H9 (cell line): ENCODE measurements at regions not wholly inside any gene's neighbourhood (a gene's known extent, or its start where the extent isn't known, plus 50 kb on each side); places are given as distances from the start of the nearest gene placed in this dataset.
A peak's percentile ranks its signal among the peaks of the same experiment; 100 is the strongest.

Source experiments
- DNase-seq: peaks from one replicate; pipeline ENCODE4 v3.0.0-alpha.2; 2017
- H2AFZ ChIP-seq: one replicate; pipeline ENCODE4 v1.6.1; 2013; ENCODE audit warnings: mild to moderate bottlenecking, low read length, control low read depth, moderate library complexity
- H2AK5ac ChIP-seq: 2 replicates; pipeline ENCODE4 v1.6.1; 2013; ENCODE audit warnings: low read length, control low read depth, mixed read lengths; ENCODE audit not compliant: insufficient read length
- H2BK120ac ChIP-seq: one replicate; pipeline ENCODE4 v1.6.1; 2013; ENCODE audit warnings: low read depth, mild to moderate bottlenecking, low read length, control low read depth, inconsistent platforms; ENCODE audit not compliant: poor library complexity, severe bottlenecking
- H2BK12ac ChIP-seq: 2 replicates; pipeline ENCODE4 v1.6.1; 2013; ENCODE audit warnings: low read length, control low read depth, mixed read lengths, low read depth; ENCODE audit not compliant: insufficient read length
- H2BK15ac ChIP-seq: 2 replicates; pipeline ENCODE4 v1.6.1; 2013; ENCODE audit warnings: low read depth, low read length, control low read depth
- H2BK20ac ChIP-seq: one replicate; pipeline ENCODE4 v1.6.1; 2013; ENCODE audit warnings: low read depth, mild to moderate bottlenecking, low read length, control low read depth, inconsistent platforms; ENCODE audit not compliant: poor library complexity, severe bottlenecking
- H2BK5ac ChIP-seq: 2 replicates; pipeline ENCODE4 v1.6.1; 2013; ENCODE audit warnings: low read length, control low read depth, mixed read lengths; ENCODE audit not compliant: insufficient read length
- H3K14ac ChIP-seq: 2 replicates; pipeline ENCODE4 v1.6.1; 2013; ENCODE audit warnings: low read length, control low read depth; ENCODE audit not compliant: insufficient read depth
- H3K18ac ChIP-seq: 2 replicates; pipeline ENCODE4 v1.6.1; 2013; ENCODE audit warnings: low read depth, mild to moderate bottlenecking, mixed read lengths, low read length, control low read depth; ENCODE audit not compliant: insufficient read length
- H3K23ac ChIP-seq: 2 replicates; pipeline ENCODE4 v1.6.1; 2013; ENCODE audit warnings: low read length, control low read depth, mixed read lengths, low read depth; ENCODE audit not compliant: insufficient read length
- H3K23me2 ChIP-seq: 2 replicates; pipeline ENCODE4 v1.6.1; 2013; ENCODE audit warnings: low read depth, mild to moderate bottlenecking, mixed read lengths, low read length, control low read depth; ENCODE audit not compliant: insufficient read length, poor library complexity, severe bottlenecking
- H3K27ac ChIP-seq: 2 replicates; pipeline ENCODE4 v1.5.1; 2013; ENCODE audit warnings: low read length, control low read depth, mixed read lengths, low read depth; ENCODE audit not compliant: insufficient read length
- H3K27me3 ChIP-seq: 2 replicates; pipeline ENCODE4 v1.6.1; 2013; ENCODE audit warnings: low read length, control low read depth, inconsistent platforms; ENCODE audit not compliant: insufficient read depth
- H3K4ac ChIP-seq: 2 replicates; pipeline ENCODE4 v1.6.1; 2013; ENCODE audit warnings: low read depth, mild to moderate bottlenecking, control low read depth, inconsistent platforms, low read length, moderate library complexity
- H3K4me1 ChIP-seq: 2 replicates; pipeline ENCODE4 v1.6.1; 2013; ENCODE audit warnings: low read length, control low read depth, inconsistent platforms; ENCODE audit not compliant: insufficient read depth
- H3K4me2 ChIP-seq: 2 replicates; pipeline ENCODE4 v1.6.1; 2013; ENCODE audit warnings: low read length, control low read depth, mixed read lengths; ENCODE audit not compliant: insufficient read length, insufficient read depth
- H3K56ac ChIP-seq: 2 replicates; pipeline ENCODE4 v1.6.1; 2013; ENCODE audit warnings: low read depth, mild to moderate bottlenecking, mixed read lengths, low read length, control low read depth; ENCODE audit not compliant: insufficient read length
- H3K79me1 ChIP-seq: 2 replicates; pipeline ENCODE4 v1.6.1; 2013; ENCODE audit warnings: low read depth, mild to moderate bottlenecking, moderate library complexity, low read length, control low read depth, inconsistent platforms; ENCODE audit not compliant: insufficient read depth, poor library complexity, severe bottlenecking
- H3K79me2 ChIP-seq: 2 replicates; pipeline ENCODE4 v1.6.1; 2013; ENCODE audit warnings: low read length, control low read depth, inconsistent platforms; ENCODE audit not compliant: insufficient read depth
- H3K9ac ChIP-seq: 2 replicates; pipeline ENCODE4 v1.6.1; 2013; ENCODE audit warnings: low read length, control low read depth, mixed read lengths; ENCODE audit not compliant: insufficient read length; ENCODE audit errors: extremely low read depth
- H3K9me3 ChIP-seq: one replicate; pipeline ENCODE4 v1.6.1; 2013; ENCODE audit warnings: low read depth, low read length, inconsistent platforms; ENCODE audit not compliant: control insufficient read depth
- H3T11ph ChIP-seq: one replicate; pipeline ENCODE4 v1.6.1; 2013; ENCODE audit warnings: mild to moderate bottlenecking, low read length, control low read depth, inconsistent platforms
- H4K20me1 ChIP-seq: one replicate; pipeline ENCODE4 v1.6.1; 2013; ENCODE audit not compliant: control insufficient read depth, insufficient read length, insufficient read depth
- H4K5ac ChIP-seq: 2 replicates; pipeline ENCODE4 v1.6.1; 2013; ENCODE audit warnings: low read depth, mild to moderate bottlenecking, mixed read lengths, low read length, control low read depth; ENCODE audit not compliant: insufficient read length
- H4K8ac ChIP-seq: replicated peaks from 2 replicates; pipeline ENCODE4 v1.6.1; 2013; ENCODE audit warnings: low read length, control low read depth, mixed read lengths, low read depth; ENCODE audit not compliant: insufficient read length
- H4K91ac ChIP-seq: 2 replicates; pipeline ENCODE4 v1.6.1; 2013; ENCODE audit warnings: low read depth, mild to moderate bottlenecking, moderate library complexity, mixed read lengths, low read length, control low read depth; ENCODE audit not compliant: insufficient read length
- H3K27ac Mint-ChIP-seq, 3 experiments: 2 replicates in 2 of 3; 3 replicates in 1 of 3; pipeline ENCODE4 v1.8.0; 2020 to 2021; ENCODE audit warnings: mixed read lengths in 3 of 3, mild to moderate bottlenecking in 1 of 3, moderate library complexity in 1 of 3
- H3K27me3 Mint-ChIP-seq: 2 replicates; pipeline ENCODE4 v1.8.0; 2021; ENCODE audit warnings: low read depth, mild to moderate bottlenecking, moderate library complexity, mixed read lengths
- H3K36me3 Mint-ChIP-seq, 3 experiments: 2 replicates in 2 of 3; 3 replicates in 1 of 3; pipeline ENCODE4 v1.8.0; 2020 to 2021; ENCODE audit warnings: low read depth in 3 of 3, mixed read lengths in 3 of 3; ENCODE audit not compliant: insufficient read depth in 1 of 3
- H3K4me1 Mint-ChIP-seq, 2 experiments: 2 replicates each; pipeline ENCODE4 v1.8.0; 2020; ENCODE audit warnings: mixed read lengths in 2 of 2
- H3K4me3 Mint-ChIP-seq, 2 experiments: 2 replicates in 1 of 2; 3 replicates in 1 of 2; pipeline ENCODE4 v1.8.0; 2020 to 2021; ENCODE audit warnings: mild to moderate bottlenecking in 2 of 2, mixed read lengths in 2 of 2, moderate library complexity in 1 of 2
- H3K9me3 Mint-ChIP-seq, 2 experiments: 2 replicates in 1 of 2; 3 replicates in 1 of 2; pipeline ENCODE4 v1.8.0; 2020; ENCODE audit warnings: mild to moderate bottlenecking in 2 of 2, mixed read lengths in 2 of 2, moderate library complexity in 1 of 2
- CTCF ChIP-seq: fragments of 200-600 bp; sonication (generic); conservative IDR thresholded peaks from 3 replicates; pipeline ENCODE4 v1.8.0; 2021; ENCODE audit warnings: antibody characterized with exemption, mild to moderate bottlenecking
- WGBS: extraction: QIAGEN DNeasy Blood & Tissue Kit; methylation state at CpG from one replicate; pipeline ENCODE4 v1.1.7; 2013; ENCODE audit warnings: missing lambda C conversion rate, low lambda C conversion rate, mixed read lengths; ENCODE audit not compliant: insufficient read length; ENCODE audit errors: extremely low coverage; 5-methylcytosine and 5-hydroxymethylcytosine counted together

- H2AFZ ChIP-seq = no peak overlapping the region
- no peak overlapping the region for H2AK5ac ChIP-seq
- no peak overlapping the region for H3K27ac ChIP-seq
- no peaks in the 10 kb centered on the region for H3K36me3 Mint-ChIP-seq
- no peak overlapping the region for H3K4ac ChIP-seq
- peaks cover 11 to 16% of the 10 kb centered on the region in 2 experiments for H3K4me1 Mint-ChIP-seq
- H3K9me3 Mint-ChIP-seq = no peaks in the 10 kb centered on the region
- H3K27me3 Mint-ChIP-seq = peaks cover 10% of the 10 kb centered on the region; the same call in 1 of the 2 replicates
- H3K79me2 ChIP-seq = no peaks in the 10 kb centered on the region
- no peaks in the 10 kb centered on the region for H3K27me3 ChIP-seq
- H3K9ac ChIP-seq = no peak overlapping the region
- no CpG with 5 or more reads among the region's 5 CpGs for WGBS
- H2BK5ac ChIP-seq = no peak overlapping the region
- H3K4me2 ChIP-seq = no peak overlapping the region
- H2BK20ac ChIP-seq = no peak overlapping the region
- no peaks in the 10 kb centered on the region for H3K9me3 ChIP-seq
- no peak overlapping the region for H4K91ac ChIP-seq
- H3K79me1 ChIP-seq = no peaks in the 10 kb centered on the region
- H4K20me1 ChIP-seq = no peaks in the 10 kb centered on the region
- no peak overlapping the region for H2BK120ac ChIP-seq
- no peak overlapping the region for H3K14ac ChIP-seq
- H3K56ac ChIP-seq = no peak overlapping the region
- peak; percentile 10 for DNase-seq
- H3T11ph ChIP-seq = no peak overlapping the region
- TF ChIP-seq CTCF = no peak
- no peak overlapping the region for H3K18ac ChIP-seq
- H3K4me3 Mint-ChIP-seq = no peak overlapping the region
- H3K23me2 ChIP-seq = no peaks in the 10 kb centered on the region
- H3K4me1 ChIP-seq = no peaks in the 10 kb centered on the region
- H4K5ac ChIP-seq = no peak overlapping the region
- no peak overlapping the region for H2BK15ac ChIP-seq
- H3K23ac ChIP-seq = no peak overlapping the region
- H2BK12ac ChIP-seq = no peak overlapping the region
- H4K8ac ChIP-seq = no peak overlapping the region
- no peak overlapping the region for H3K27ac Mint-ChIP-seq
Observed at GRCh38 chr20:60469829-60470228, 511.6 kb downstream of the CDH26 start.
